HT-29 (cell line): ENCODE measurements at regions not wholly inside any gene's neighbourhood (a gene's known extent, or its start where the extent isn't known, plus 50 kb on each side); places are given as distances from the start of the nearest gene placed in this dataset.
"Not testable (repeated sequence)": the region's sequence is repeated elsewhere in the genome, so short reads cannot be mapped to it uniquely, and the experiment has no call there.

Source experiments
- DNase-seq: peaks from one replicate; pipeline ENCODE4 v3.0.0-alpha.2; 2015; ENCODE audit warnings: low spot score

- not testable (repeated sequence) for DNase-seq
These were observed 1326.6 kb downstream of the DSC3 start for GRCh38 chr18:29715960-29716359.

GRCh38 chr18:29712785-29713184 is 1329.8 kb downstream of the DSC3 start:
- DNase-seq = no peak

GRCh38 chr18:29711932-29712331 is 1330.6 kb downstream of the DSC3 start:
- no peak for DNase-seq

GRCh38 chr18:29693334-29693733 is 1349.2 kb downstream of the DSC3 start:
- DNase-seq = no peak

- DNase-seq = no peak
These were observed 1361.0 kb downstream of the DSC3 start for GRCh38 chr18:29681578-29681977.

- no peak for DNase-seq
These were observed 1378.1 kb downstream of the DSC3 start for GRCh38 chr18:29664278-29665036.

GRCh38 chr18:29661924-29662323 is 1380.6 kb downstream of the DSC3 start:
- DNase-seq = no peak

GRCh38 chr18:29660777-29661176 is 1381.8 kb downstream of the DSC3 start:
- no peak for DNase-seq

GRCh38 chr18:29653671-29654215 is 1388.8 kb downstream of the DSC3 start:
- DNase-seq = no peak

GRCh38 chr18:29652797-29653196 is 1389.7 kb downstream of the DSC3 start:
- no peak for DNase-seq

- DNase-seq = no peak
These were observed 1391.3 kb downstream of the DSC3 start for GRCh38 chr18:29651122-29651680.

GRCh38 chr18:29648891-29649290 is 1393.7 kb downstream of the DSC3 start:
- no peak for DNase-seq

- DNase-seq = no peak
These were observed 1394.8 kb downstream of the DSC3 start for GRCh38 chr18:29647700-29648099.

- DNase-seq = no peak
These were observed 1398.3 kb downstream of the DSC3 start for GRCh38 chr18:29644276-29644675.

- DNase-seq = no peak
These were observed 1413.0 kb downstream of the DSC3 start for GRCh38 chr18:29629493-29630036.

GRCh38 chr18:29626094-29626493 is 1416.4 kb downstream of the DSC3 start:
- no peak for DNase-seq

GRCh38 chr18:29616867-29617266 is 1425.7 kb downstream of the DSC3 start:
- DNase-seq = no peak

GRCh38 chr18:29608982-29609381 is 1432.1 kb upstream of the CDH2 start:
- no peak for DNase-seq

- no peak for DNase-seq
These were observed 1428.4 kb upstream of the CDH2 start for GRCh38 chr18:29605365-29605764.

- DNase-seq = no peak
These were observed 1420.0 kb upstream of the CDH2 start for GRCh38 chr18:29596959-29597358.

- DNase-seq = no peak
These were observed 1417.6 kb upstream of the CDH2 start for GRCh38 chr18:29594493-29594892.

GRCh38 chr18:29588446-29589100 is 1411.6 kb upstream of the CDH2 start:
- DNase-seq = no peak
